ENCODE measurements at regions not wholly inside any gene's neighbourhood (a gene's known extent, or its start where the extent isn't known, plus 50 kb on each side); places are given as distances from the start of the nearest gene placed in this dataset.

DNA sequence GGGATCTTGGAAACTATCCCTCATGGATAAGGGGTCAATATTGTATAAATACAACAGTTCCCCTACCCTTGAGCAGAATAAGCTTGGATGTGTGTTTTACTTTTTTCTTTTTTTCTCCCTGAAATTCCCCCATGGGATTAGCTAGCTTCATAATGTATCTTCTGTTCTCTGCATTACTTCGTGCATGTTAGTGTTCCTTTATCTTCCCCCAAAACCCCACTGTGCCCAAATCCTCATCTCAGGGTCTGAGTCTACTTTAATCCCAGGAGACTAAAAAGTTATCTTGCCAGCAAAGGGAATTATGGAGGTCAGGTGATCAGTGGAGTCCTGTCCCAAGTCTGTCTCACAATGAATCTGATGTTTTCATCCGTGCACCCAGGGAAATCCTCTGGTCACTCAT is 217.5 kb upstream of the CNTNAP4 start:
- Histone ChIP-seq H3K27ac (no peak overlapping the region), H3K4me1 (no peaks in the 10 kb centered on the region), H3K9me3 (no peaks in the 10 kb centered on the region), H3K36me3 (replicated peaks in 1 of 2; ENCODE audit: insufficient read depth in 1 of 2, low read depth in 2 of 2) (no peaks in the 10 kb centered on the region), H3K27me3 (no peaks in the 10 kb centered on the region), H3K4me3 (no peak overlapping the region)
- DNase-seq (no peak), ATAC-seq (no peak)
- intact Hi-C loops (cut with DNase I), result no loop called here
- TF ChIP-seq POLR2A (IDR thresholded peaks at IDR 0.05), result no peak
- TF ChIP-seq, protein P1, sequence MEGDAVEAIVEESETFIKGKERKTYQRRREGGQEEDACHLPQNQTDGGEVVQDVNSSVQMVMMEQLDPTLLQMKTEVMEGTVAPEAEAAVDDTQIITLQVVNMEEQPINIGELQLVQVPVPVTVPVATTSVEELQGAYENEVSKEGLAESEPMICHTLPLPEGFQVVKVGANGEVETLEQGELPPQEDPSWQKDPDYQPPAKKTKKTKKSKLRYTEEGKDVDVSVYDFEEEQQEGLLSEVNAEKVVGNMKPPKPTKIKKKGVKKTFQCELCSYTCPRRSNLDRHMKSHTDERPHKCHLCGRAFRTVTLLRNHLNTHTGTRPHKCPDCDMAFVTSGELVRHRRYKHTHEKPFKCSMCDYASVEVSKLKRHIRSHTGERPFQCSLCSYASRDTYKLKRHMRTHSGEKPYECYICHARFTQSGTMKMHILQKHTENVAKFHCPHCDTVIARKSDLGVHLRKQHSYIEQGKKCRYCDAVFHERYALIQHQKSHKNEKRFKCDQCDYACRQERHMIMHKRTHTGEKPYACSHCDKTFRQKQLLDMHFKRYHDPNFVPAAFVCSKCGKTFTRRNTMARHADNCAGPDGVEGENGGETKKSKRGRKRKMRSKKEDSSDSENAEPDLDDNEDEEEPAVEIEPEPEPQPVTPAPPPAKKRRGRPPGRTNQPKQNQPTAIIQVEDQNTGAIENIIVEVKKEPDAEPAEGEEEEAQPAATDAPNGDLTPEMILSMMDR (IDR thresholded peaks at IDR 0.05), result no peak
- 76% methylated on average over 2 of the region's 2 CpGs for WGBS, 2 donors

DNA sequence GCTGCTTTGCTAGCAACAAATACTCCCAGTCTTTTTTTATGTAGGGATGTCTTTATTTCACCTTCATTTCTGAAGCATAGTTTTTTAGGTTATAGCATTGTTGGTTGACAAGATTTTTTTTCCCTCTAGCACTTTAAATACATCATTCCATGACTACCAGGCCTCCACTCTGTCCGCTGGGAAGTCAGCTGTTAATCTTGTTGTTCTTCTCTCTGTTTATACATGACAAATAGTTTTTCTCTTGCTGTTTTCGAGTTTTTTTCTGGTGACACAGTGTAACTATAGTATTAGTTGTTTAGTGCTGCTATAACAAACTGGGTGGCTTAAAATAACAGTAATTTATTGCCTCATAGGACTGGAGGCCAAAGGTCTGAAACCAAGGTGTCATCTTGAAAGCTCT is 205.5 kb upstream of the CNTNAP4 start:
- ATAC-seq (no peak), DNase-seq (no peak)
- Histone ChIP-seq H3K27ac (no peak overlapping the region), H3K9me3 (no peaks in the 10 kb centered on the region), H3K36me3 (replicated peaks in 1 of 2; ENCODE audit: insufficient read depth in 1 of 2, low read depth in 2 of 2) (no peaks in the 10 kb centered on the region), H3K4me3 (no peak overlapping the region), H3K4me1 (no peaks in the 10 kb centered on the region), H3K27me3 (no peaks in the 10 kb centered on the region)
- intact Hi-C loops (cut with DNase I), result no loop called here
- TF ChIP-seq, protein P1 (IDR thresholded peaks at IDR 0.05), result no peak
- no peak for TF ChIP-seq POLR2A (IDR thresholded peaks at IDR 0.05)
- WGBS, 2 donors, result 82 to 87% methylated on average over 2 of the region's 2 CpGs

DNA sequence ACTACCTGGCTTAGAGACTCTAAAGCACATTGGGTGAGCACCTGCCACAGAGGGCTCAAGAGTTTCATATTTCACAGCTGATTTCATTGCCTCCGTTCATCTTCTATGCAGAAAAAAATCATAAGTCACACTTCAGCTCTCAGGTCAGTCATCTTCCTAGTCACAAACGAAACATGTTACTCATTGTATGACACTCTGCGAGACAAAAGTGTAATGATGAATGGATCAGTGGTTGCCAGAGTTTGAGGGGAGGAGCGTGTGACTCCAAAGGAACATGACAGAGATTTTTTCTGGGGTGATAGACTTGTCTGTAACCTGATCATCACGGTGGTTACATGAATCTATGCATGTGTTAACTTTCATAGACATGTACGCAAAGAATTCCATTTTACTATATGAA is 195.2 kb upstream of the CNTNAP4 start:
- no peaks in the 10 kb centered on the region for H3K27me3 ChIP-seq
- 39 to 47% methylated on average over 6 of the region's 6 CpGs for WGBS, 2 donors
- H3K9me3 ChIP-seq, result no peaks in the 10 kb centered on the region
- H3K36me3 ChIP-seq (replicated peaks in 1 of 2; ENCODE audit: insufficient read depth in 1 of 2, low read depth in 2 of 2), result no peaks in the 10 kb centered on the region
- no peak for ATAC-seq
- no peak for DNase-seq
- H3K27ac ChIP-seq, result no peak overlapping the region
- H3K4me1 ChIP-seq, result no peaks in the 10 kb centered on the region
- no peak overlapping the region for H3K4me3 ChIP-seq
- intact Hi-C loops (cut with DNase I), result no loop called here
- no peak for TF ChIP-seq POLR2A (IDR thresholded peaks at IDR 0.05)
- TF ChIP-seq, protein P1 (IDR thresholded peaks at IDR 0.05), result no peak

DNA sequence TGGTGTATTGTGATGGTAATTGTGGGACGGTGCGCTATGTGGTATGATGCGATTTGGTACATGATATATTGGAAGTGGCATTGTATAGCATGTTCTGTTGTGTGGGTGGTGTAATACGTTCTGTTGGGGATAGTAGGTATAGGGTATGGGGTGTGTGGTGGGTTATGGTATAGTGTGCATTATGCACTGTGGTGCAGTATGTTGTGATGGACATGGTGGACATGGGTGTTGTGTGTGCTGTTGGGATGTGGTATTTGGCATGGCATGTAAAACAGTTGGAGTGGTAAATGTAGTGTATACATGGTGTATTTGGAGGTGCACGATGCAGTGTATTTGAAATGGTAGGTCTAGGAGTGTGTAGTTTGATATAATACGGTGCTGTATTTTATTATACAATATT is 170.6 kb upstream of the CNTNAP4 start:
- no peak for ATAC-seq
- Histone ChIP-seq H3K27ac (no peak overlapping the region), H3K9me3 (no peaks in the 10 kb centered on the region), H3K27me3 (no peaks in the 10 kb centered on the region), H3K36me3 (replicated peaks in 1 of 2; ENCODE audit: insufficient read depth in 1 of 2, low read depth in 2 of 2) (no peaks in the 10 kb centered on the region), H3K4me1 (no peaks in the 10 kb centered on the region), H3K4me3 (no peak overlapping the region)
- intact Hi-C loops (cut with DNase I), result no loop called here
- no peak for DNase-seq
- WGBS, 2 donors, result 82 to 85% methylated on average over 6 of the region's 6 CpGs
- no peak for TF ChIP-seq POLR2A (IDR thresholded peaks at IDR 0.05)
- TF ChIP-seq, protein P1 (IDR thresholded peaks at IDR 0.05), result no peak

DNA sequence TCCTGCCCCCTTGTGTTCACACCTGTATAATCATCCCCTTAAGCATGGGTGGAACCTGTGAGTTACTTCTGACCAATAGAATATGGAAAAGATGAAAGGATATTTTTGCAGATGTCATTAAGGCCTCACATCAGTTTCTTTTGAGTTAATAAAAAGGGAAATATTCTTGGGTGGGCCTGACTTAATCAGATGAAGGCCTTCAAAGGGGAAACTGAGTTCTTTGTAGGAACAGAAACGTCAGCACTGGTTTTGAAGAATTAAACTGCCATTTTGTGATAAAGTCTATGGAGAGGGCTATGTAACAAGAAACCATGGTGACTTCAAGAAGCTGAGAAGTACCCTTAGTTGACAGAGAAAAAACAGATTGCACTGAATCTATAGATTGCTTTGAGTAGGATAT is 168.7 kb upstream of the CNTNAP4 start:
- no peaks in the 10 kb centered on the region for H3K36me3 ChIP-seq (replicated peaks in 1 of 2; ENCODE audit: insufficient read depth in 1 of 2, low read depth in 2 of 2)
- DNase-seq (no peak), ATAC-seq (no peak)
- TF ChIP-seq, protein P1 (IDR thresholded peaks at IDR 0.05), result no peak
- no peak for TF ChIP-seq POLR2A (IDR thresholded peaks at IDR 0.05)
- 54 to 71% methylated on average over 1 of the region's 1 CpG for WGBS, 2 donors
- intact Hi-C loops (cut with DNase I), result no loop called here
- no peaks in the 10 kb centered on the region for H3K27me3 ChIP-seq
- no peak overlapping the region for H3K27ac ChIP-seq
- no peaks in the 10 kb centered on the region for H3K9me3 ChIP-seq
- H3K4me3 ChIP-seq, result no peak overlapping the region
- H3K4me1 ChIP-seq, result no peaks in the 10 kb centered on the region

Measured in body of pancreas (tissue), 4 donors.